H1 (cell line): ENCODE measurements at regions not wholly inside any gene's neighbourhood (a gene's known extent, or its start where the extent isn't known, plus 50 kb on each side); places are given as distances from the start of the nearest gene placed in this dataset.

Experiments
- CTCF ChIA-PET: fragments of 300-600 bp; sonication (Branson Sonifier 250); formaldehyde crosslinking; loops from one replicate; lab custom pipeline; 2021; ENCODE audit not compliant: partially characterized antibody; lab: Charles Lee
- POLR2A ChIA-PET: fragments of 300-600 bp; sonication (Branson Sonifier 250); formaldehyde crosslinking; loops from one replicate; lab custom pipeline; 2021; ENCODE audit warnings: inconsistent platforms; ENCODE audit not compliant: partially characterized antibody; lab: Charles Lee
- DNase-seq, 2 experiments: peaks; one replicate each; pipeline versions ENCODE4 v3.0.0 to v3.0.0-alpha.2; 2010 to 2022; ENCODE audit warnings: low spot score in 2 of 2, low read depth in 1 of 2, mixed read lengths in 1 of 2
- FAIRE-seq: peaks from 2 replicates; lab custom pipeline; 2011; peaks lifted over from hg19 to GRCh38; lab: Jason Lieb, UNC
- H2AFZ ChIP-seq: 2 replicates; pipeline ENCODE4 v1.8.1; 2012; ENCODE audit warnings: low read length, inconsistent platforms
- H2AK5ac ChIP-seq: 2 replicates; pipeline ENCODE4 v1.6.1; 2013; ENCODE audit warnings: low read depth, low read length
- H2BK120ac ChIP-seq: replicated peaks from 2 replicates; pipeline ENCODE3; 2013; ENCODE audit warnings: low read depth, low read length, inconsistent platforms
- H2BK12ac ChIP-seq: 2 replicates; pipeline ENCODE4 v1.6.1; 2013; ENCODE audit warnings: low read depth, low read length
- H2BK15ac ChIP-seq: 2 replicates; pipeline ENCODE4 v1.6.1; 2013; ENCODE audit warnings: low read length
- H2BK20ac ChIP-seq: 2 replicates; pipeline ENCODE4 v1.6.1; 2013; ENCODE audit warnings: low read length
- H2BK5ac ChIP-seq: 2 replicates; pipeline ENCODE4 v1.6.1; 2013; ENCODE audit warnings: low read depth, low read length
- H3K14ac ChIP-seq: 2 replicates; pipeline ENCODE4 v1.6.1; 2013; ENCODE audit warnings: inconsistent platforms; ENCODE audit not compliant: insufficient read length
- H3K18ac ChIP-seq: 2 replicates; pipeline ENCODE4 v1.6.1; 2013; ENCODE audit warnings: low read length; ENCODE audit errors: extremely low read depth
- H3K23ac ChIP-seq: 2 replicates; pipeline ENCODE4 v1.6.1; 2013; ENCODE audit warnings: inconsistent platforms; ENCODE audit not compliant: insufficient read length
- H3K23me2 ChIP-seq: 2 replicates; pipeline ENCODE4 v1.6.1; 2013; ENCODE audit warnings: low read depth, low read length
- H3K27ac ChIP-seq: 2 replicates; pipeline ENCODE4 v1.6.1; 2011; ENCODE audit warnings: low read depth, low read length, inconsistent platforms
- H3K27me3 ChIP-seq, 4 experiments: replicated peaks in 1 of 4; 1 replicate in 1 of 4; 2 replicates in 3 of 4; pipeline versions ENCODE4 v1.6.1 to v1.8.1; 2011 to 2013; ENCODE audit warnings: low read length in 3 of 4, mild to moderate bottlenecking in 3 of 4, inconsistent platforms in 2 of 4, mixed read lengths in 2 of 4, moderate library complexity in 1 of 4; ENCODE audit not compliant: control insufficient read depth in 3 of 4, insufficient read depth in 3 of 4; ENCODE audit errors: extremely low read depth in 1 of 4
- H3K36me3 ChIP-seq, 4 experiments: 2 replicates each; pipeline versions ENCODE4 v1.6.1 to v1.8.1; 2011 to 2013; ENCODE audit warnings: mild to moderate bottlenecking in 4 of 4, low read length in 3 of 4, moderate library complexity in 2 of 4, control low read depth in 1 of 4, inconsistent platforms in 1 of 4; ENCODE audit not compliant: insufficient read depth in 4 of 4, control insufficient read depth in 2 of 4
- H3K4ac ChIP-seq: replicated peaks from 2 replicates; pipeline ENCODE3; 2013; ENCODE audit warnings: low read length, low read depth, mixed read lengths, inconsistent platforms; ENCODE audit not compliant: insufficient read length
- H3K4me1 ChIP-seq, 4 experiments: replicated peaks in 1 of 4; 1 replicate in 1 of 4; 2 replicates in 3 of 4; pipeline versions ENCODE4 v1.6.1 to v1.8.1; 2011 to 2013; ENCODE audit warnings: low read length in 3 of 4, inconsistent platforms in 2 of 4, mixed read lengths in 1 of 4; ENCODE audit not compliant: insufficient read depth in 4 of 4, control insufficient read depth in 3 of 4
- H3K4me2 ChIP-seq, 2 experiments: 2 replicates each; pipeline versions ENCODE4 v1.6.1 to v1.8.1; 2011 to 2013; ENCODE audit warnings: low read depth in 2 of 2, low read length in 2 of 2, control low read depth in 1 of 2, inconsistent platforms in 1 of 2, mild to moderate bottlenecking in 1 of 2; ENCODE audit not compliant: insufficient read depth in 1 of 2
- H3K4me3 ChIP-seq, 4 experiments: fragments of 200-600, 300-600 bp in 1 of 4; sonication (generic), shearing (Covaris generic), sonication (Bioruptor Twin) in 1 of 4; 2 replicates each; pipeline versions ENCODE4 v1.5.1 to v1.8.1; 2011 to 2016; ENCODE audit warnings: low read length in 4 of 4, low read depth in 3 of 4, control low read depth in 2 of 4, inconsistent platforms in 2 of 4, mild to moderate bottlenecking in 2 of 4, mixed read lengths in 1 of 4, moderate library complexity in 1 of 4; ENCODE audit not compliant: insufficient read depth in 2 of 4; ENCODE audit errors: extremely low read depth in 1 of 4
- H3K56ac ChIP-seq: replicated peaks from 2 replicates; pipeline ENCODE3; 2013; ENCODE audit warnings: low read depth, mild to moderate bottlenecking, mixed read lengths, low read length, inconsistent platforms; ENCODE audit not compliant: insufficient read length
- H3K79me1 ChIP-seq: 2 replicates; pipeline ENCODE4 v1.6.1; 2013; ENCODE audit warnings: low read depth, low read length, control low read depth
- H3K79me2 ChIP-seq, 2 experiments: 2 replicates each; pipeline versions ENCODE4 v1.6.1 to v1.8.1; 2012 to 2013; ENCODE audit warnings: low read length in 2 of 2, mild to moderate bottlenecking in 2 of 2, inconsistent platforms in 1 of 2; ENCODE audit not compliant: insufficient read depth in 2 of 2, control insufficient read depth in 1 of 2
- H3K9ac ChIP-seq, 4 experiments: replicated peaks in 1 of 4; 1 replicate in 1 of 4; 2 replicates in 3 of 4; pipeline versions ENCODE4 v1.6.1 to v1.8.1; 2011 to 2013; ENCODE audit warnings: low read depth in 3 of 4, low read length in 3 of 4, control low read depth in 2 of 4, mild to moderate bottlenecking in 2 of 4, moderate library complexity in 2 of 4, inconsistent platforms in 1 of 4; ENCODE audit errors: extremely low read depth in 1 of 4
- H3K9me3 ChIP-seq, 2 experiments: 2 replicates each; pipeline versions ENCODE4 v1.6.1 to v1.8.1; 2012 to 2013; ENCODE audit warnings: mild to moderate bottlenecking in 2 of 2, moderate library complexity in 2 of 2, control low read depth in 1 of 2, inconsistent platforms in 1 of 2, low read depth in 1 of 2, low read length in 1 of 2, mixed read lengths in 1 of 2; ENCODE audit not compliant: insufficient read depth in 2 of 2
- H4K20me1 ChIP-seq, 2 experiments: replicated peaks in 1 of 2; 2 replicates each; pipeline versions ENCODE3 to v1.8.1; 2011 to 2013; ENCODE audit warnings: inconsistent platforms in 2 of 2, low read length in 2 of 2, mild to moderate bottlenecking in 1 of 2; ENCODE audit not compliant: insufficient read depth in 2 of 2, control insufficient read depth in 1 of 2
- H4K5ac ChIP-seq: 2 replicates; pipeline ENCODE4 v1.6.1; 2013; ENCODE audit warnings: low read length, low read depth, mixed read lengths, inconsistent platforms; ENCODE audit not compliant: insufficient read length
- H4K8ac ChIP-seq: 2 replicates; pipeline ENCODE4 v1.8.0; 2013; ENCODE audit warnings: mild to moderate bottlenecking, moderate library complexity, low read length, inconsistent platforms; ENCODE audit not compliant: insufficient read depth; ENCODE audit errors: extremely low read depth
- H4K91ac ChIP-seq: replicated peaks from 2 replicates; pipeline ENCODE3; 2013; ENCODE audit warnings: low read length, mixed read lengths, inconsistent platforms; ENCODE audit not compliant: insufficient read length
- BACH1 ChIP-seq: IDR thresholded peaks from 2 replicates; pipeline ENCODE4 v1.6.1; 2012; ENCODE audit warnings: low read length, improper control_type of control experiment
- BCL11A ChIP-seq, 2 experiments: IDR thresholded peaks; one replicate each; pipeline ENCODE4 v1.6.1; 2011; ENCODE audit warnings: low read depth in 2 of 2, low read length in 2 of 2, mild to moderate bottlenecking in 2 of 2
- BRCA1 ChIP-seq: IDR thresholded peaks from 2 replicates; pipeline ENCODE4 v1.6.1; 2012; ENCODE audit warnings: low read depth, low read length, improper control_type of control experiment
- CHD2 ChIP-seq: IDR thresholded peaks from 2 replicates; pipeline ENCODE4 v1.6.1; 2012; ENCODE audit warnings: low read length, improper control_type of control experiment
- CREB1 ChIP-seq: IDR thresholded peaks from 2 replicates; pipeline ENCODE4 v1.6.1; 2012; ENCODE audit warnings: inconsistent platforms
- CTCF ChIP-seq, 3 experiments: IDR thresholded peaks; 1 replicate in 2 of 3; 2 replicates in 1 of 3; pipeline versions ENCODE4 v1.5.1 to v1.6.1; 2011; ENCODE audit warnings: low read length in 3 of 3, mild to moderate bottlenecking in 3 of 3, inconsistent platforms in 2 of 3, low read depth in 1 of 3, moderate library complexity in 1 of 3; ENCODE audit not compliant: insufficient read depth in 1 of 3; ENCODE audit errors: control extremely low read depth in 1 of 3
- EZH2 ChIP-seq: fragments of 200-600 bp; sonication (generic); IDR thresholded peaks from 2 replicates; pipeline ENCODE4 v1.7.1; 2012; ENCODE audit warnings: low read depth, mild to moderate bottlenecking, moderate library complexity, low read length, inconsistent platforms; ENCODE audit not compliant: severe bottlenecking
- POLR2AphosphoS5 ChIP-seq: IDR thresholded peaks from 2 replicates; pipeline ENCODE4 v1.6.1; 2011; ENCODE audit warnings: low read depth, low read length
- RFX5 ChIP-seq: IDR thresholded peaks from 2 replicates; pipeline ENCODE4 v1.6.1; 2011; ENCODE audit warnings: low read depth, low read length, improper control_type of control experiment, borderline replicate concordance
- RNF2 ChIP-seq: fragments of 200-900, 300-1000 bp; sonication (generic); IDR thresholded peaks from 2 replicates; pipeline ENCODE4 v1.7.1; 2016; ENCODE audit warnings: borderline replicate concordance, low read depth, mild to moderate bottlenecking, antibody characterized with exemption, low read length; ENCODE audit not compliant: poor library complexity, severe bottlenecking; ENCODE audit errors: missing control alignments
- SP2 ChIP-seq: IDR thresholded peaks from 2 replicates; pipeline ENCODE4 v1.6.1; 2012; ENCODE audit warnings: mild to moderate bottlenecking, low read length, inconsistent platforms
- USF2 ChIP-seq: IDR thresholded peaks from 2 replicates; pipeline ENCODE4 v1.6.1; 2011; ENCODE audit warnings: low read length, improper control_type of control experiment
- WGBS, 2 experiments: shearing (Covaris generic) in 1 of 2; methylation state at CpG; one replicate each; pipeline versions ENCODE4 v1.1.6 to v1.1.7; 2013 to 2015; ENCODE audit warnings: low lambda C conversion rate in 2 of 2, mixed read lengths in 2 of 2, inconsistent platforms in 1 of 2, low coverage in 1 of 2, missing lambda C conversion rate in 1 of 2; ENCODE audit not compliant: insufficient replicate concordance in 2 of 2, insufficient coverage in 1 of 2, insufficient read length in 1 of 2; ENCODE audit errors: extremely low coverage in 1 of 2, missing lambda C conversion rate in 1 of 2; 5-methylcytosine and 5-hydroxymethylcytosine counted together

GRCh38 chr10:3357737-3358136, 185.2 kb upstream of the PITRM1 start:
- Histone ChIP-seq H2AK5ac (no peak overlapping the region), H3K23me2 (no peaks in the 10 kb centered on the region), H2BK120ac (no peak overlapping the region), H3K27me3 (no peaks in the 10 kb centered on the region), H2BK5ac (no peak overlapping the region), H3K9me3 (peaks cover 19 to 30% of the 10 kb centered on the region in 2 experiments), H4K8ac (no peak overlapping the region), H3K18ac (no peak overlapping the region), H4K91ac (no peak overlapping the region), H3K36me3 (peaks cover 0 to 5% (median 0%) of the 10 kb centered on the region in 4 experiments; a peak in 2 of 8 replicates), H2BK12ac (no peak overlapping the region), H2AFZ (no peak overlapping the region), H3K79me2 (no peaks in the 10 kb centered on the region), H4K20me1 (no peaks in the 10 kb centered on the region), H3K27ac (no peak overlapping the region), H3K4me1 (no peaks in the 10 kb centered on the region), H3K4ac (no peak overlapping the region), H2BK15ac (no peak overlapping the region), H3K56ac (no peak overlapping the region), H2BK20ac (no peak overlapping the region), H3K4me3 (no peak overlapping the region), H3K23ac (no peak overlapping the region), H4K5ac (no peak overlapping the region), H3K14ac (no peak overlapping the region), H3K9ac (no peak overlapping the region), H3K4me2 (no peak overlapping the region), H3K79me1 (no peaks in the 10 kb centered on the region)
- DNase-seq (no peak), FAIRE-seq (no peak)
- CTCF ChIA-PET: no interaction called here
- 98% methylated on average over 4 of the region's 4 CpGs; no CpG with 5 or more reads in 1 of the 2 experiments for WGBS, 2 experiments
- POLR2A ChIA-PET: no interaction called here
- TF ChIP-seq CTCF (IDR thresholded peaks at IDR 0.05; ENCODE audit: control extremely low read depth in 1 of 3, insufficient read depth in 1 of 3, low read depth in 1 of 3, low read length in 3 of 3) (no peak), BRCA1 (no peak), EZH2 (no peak), CREB1 (no peak), USF2 (no peak), BCL11A (IDR thresholded peaks at IDR 0.05; ENCODE audit: low read depth in 2 of 2, low read length in 2 of 2) (no peak), RNF2 (no peak), CHD2 (no peak), BACH1 (no peak), SP2 (no peak), RFX5 (no peak), POLR2AphosphoS5 (no peak)
